HL-60 (cell line): ENCODE measurements at regions not wholly inside any gene's neighbourhood (a gene's known extent, or its start where the extent isn't known, plus 50 kb on each side); places are given as distances from the start of the nearest gene placed in this dataset.

Experiments
- DNase-seq, 2 experiments: peaks; one replicate each; pipeline ENCODE4 v3.0.0-alpha.2; 2010 to 2020; ENCODE audit warnings: low read depth in 1 of 2, low spot score in 1 of 2
- H3K27ac ChIP-seq: fragments of 250-450 bp; sonication (Bioruptor Pico); replicated peaks from 2 replicates; pipeline ENCODE4 v1.5.1; 2020; ENCODE audit warnings: mild to moderate bottlenecking, moderate library complexity
- H3K27me3 ChIP-seq: fragments of 250-450 bp; sonication (Bioruptor Pico); 2 replicates; pipeline ENCODE4 v1.5.1; 2021; ENCODE audit warnings: mild to moderate bottlenecking, moderate library complexity; ENCODE audit not compliant: insufficient read depth, poor library complexity, severe bottlenecking
- H3K4me3 ChIP-seq: replicated peaks from 2 replicates; pipeline ENCODE4 v1.5.1; 2011; ENCODE audit warnings: mild to moderate bottlenecking, control low read depth, low read length; ENCODE audit not compliant: insufficient read depth
- GABPA ChIP-seq: IDR thresholded peaks from 2 replicates; pipeline ENCODE4 v1.6.1; 2012; ENCODE audit warnings: low read depth
- POLR2AphosphoS5 ChIP-seq: IDR thresholded peaks from 2 replicates; pipeline ENCODE4 v1.6.1; 2012; ENCODE audit warnings: low read depth
- REST ChIP-seq: IDR thresholded peaks from 2 replicates; pipeline ENCODE4 v1.6.1; 2012; ENCODE audit warnings: low read depth; ENCODE audit not compliant: insufficient replicate concordance
- SPI1 ChIP-seq: IDR thresholded peaks from 2 replicates; pipeline ENCODE4 v1.6.1; 2012; ENCODE audit warnings: low read depth, mild to moderate bottlenecking, borderline replicate concordance
- TF ChIP-seq, protein P1 (sequence below): IDR thresholded peaks from one replicate; pipeline ENCODE4 v1.5.1; 2011; ENCODE audit warnings: low read length, control low read depth, inconsistent platforms; ENCODE audit not compliant: insufficient read depth

GRCh38 chr4:129602447-129602846, 506.5 kb downstream of the C4orf33 start:
- no peaks in the 10 kb centered on the region for H3K27me3 ChIP-seq
- no peak overlapping the region for H3K4me3 ChIP-seq
- no peak for DNase-seq
- TF ChIP-seq REST, result no peak
- TF ChIP-seq POLR2AphosphoS5, result no peak
- TF ChIP-seq SPI1, result no peak
- TF ChIP-seq GABPA, result no peak
- TF ChIP-seq, protein P1, sequence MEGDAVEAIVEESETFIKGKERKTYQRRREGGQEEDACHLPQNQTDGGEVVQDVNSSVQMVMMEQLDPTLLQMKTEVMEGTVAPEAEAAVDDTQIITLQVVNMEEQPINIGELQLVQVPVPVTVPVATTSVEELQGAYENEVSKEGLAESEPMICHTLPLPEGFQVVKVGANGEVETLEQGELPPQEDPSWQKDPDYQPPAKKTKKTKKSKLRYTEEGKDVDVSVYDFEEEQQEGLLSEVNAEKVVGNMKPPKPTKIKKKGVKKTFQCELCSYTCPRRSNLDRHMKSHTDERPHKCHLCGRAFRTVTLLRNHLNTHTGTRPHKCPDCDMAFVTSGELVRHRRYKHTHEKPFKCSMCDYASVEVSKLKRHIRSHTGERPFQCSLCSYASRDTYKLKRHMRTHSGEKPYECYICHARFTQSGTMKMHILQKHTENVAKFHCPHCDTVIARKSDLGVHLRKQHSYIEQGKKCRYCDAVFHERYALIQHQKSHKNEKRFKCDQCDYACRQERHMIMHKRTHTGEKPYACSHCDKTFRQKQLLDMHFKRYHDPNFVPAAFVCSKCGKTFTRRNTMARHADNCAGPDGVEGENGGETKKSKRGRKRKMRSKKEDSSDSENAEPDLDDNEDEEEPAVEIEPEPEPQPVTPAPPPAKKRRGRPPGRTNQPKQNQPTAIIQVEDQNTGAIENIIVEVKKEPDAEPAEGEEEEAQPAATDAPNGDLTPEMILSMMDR, result no peak
- H3K27ac ChIP-seq, result peak overlapping the region; percentile 77

GRCh38 chr4:129603241-129603931, 507.4 kb downstream of the C4orf33 start:
- TF ChIP-seq, protein P1, result no peak
- TF ChIP-seq SPI1 (no peak), GABPA (no peak), POLR2AphosphoS5 (no peak), REST (no peak)
- Histone ChIP-seq H3K27ac (peak overlapping the region; percentile 77), H3K27me3 (no peaks in the 10 kb centered on the region), H3K4me3 (no peak overlapping the region)
- DNase-seq, result peak in 1 of 2 experiments; percentile 55

- peak in 1 of 2 experiments; percentile 46 for DNase-seq
- H3K4me3 ChIP-seq, result no peak overlapping the region
- H3K27ac ChIP-seq, result peak overlapping the region; percentile 77
- H3K27me3 ChIP-seq, result no peaks in the 10 kb centered on the region
- TF ChIP-seq GABPA, result no peak
- peak; percentile 94 for TF ChIP-seq SPI1
Observed at GRCh38 chr4:129604632-129605255, 508.8 kb downstream of the C4orf33 start.

GRCh38 chr4:129614611-129615010, 518.7 kb downstream of the C4orf33 start:
- no peaks in the 10 kb centered on the region for H3K27me3 ChIP-seq
- TF ChIP-seq, protein P1, result no peak
- TF ChIP-seq POLR2AphosphoS5 (no peak), GABPA (no peak), SPI1 (no peak), REST (no peak)
- H3K4me3 ChIP-seq, result no peak overlapping the region
- no peak for DNase-seq
- no peak overlapping the region for H3K27ac ChIP-seq
